IMR-90 (cell line): ENCODE measurements at regions not wholly inside any gene's neighbourhood (a gene's known extent, or its start where the extent isn't known, plus 50 kb on each side); places are given as distances from the start of the nearest gene placed in this dataset.

Experiments used
- ATAC-seq: fragments of 200-7000 bp; cut with Tn5 transposase; 2 replicates; pipeline ENCODE4 v1.9.1; 2020; ENCODE audit warnings: low read depth, mild to moderate bottlenecking, moderate library complexity
- BruUV-seq: library from RNA; stranded (reverse); fragments of 400-500 nt; replicated peaks from 2 replicates; lab custom pipeline; 2021; lab: Mats Ljungman, UMichigan
- CTCF ChIA-PET: fragments of 300-600 bp; formaldehyde crosslinking; extraction: SDS; loops from one replicate; lab custom pipeline; 2021; ENCODE audit warnings: antibody characterized with exemption; lab: Yijun Ruan, JAX
- POLR2A ChIA-PET: fragments of 300-600 bp; sonication (Branson Sonifier 250); formaldehyde crosslinking; loops from one replicate; lab custom pipeline; 2022; ENCODE audit warnings: antibody characterized with exemption; ENCODE audit not compliant: unreplicated experiment; lab: Charles Lee
- DNase-seq: peaks from one replicate; pipeline ENCODE4 v3.0.0; 2013
- H2AFZ ChIP-seq: replicated peaks from 2 replicates; pipeline ENCODE3; 2013; ENCODE audit warnings: low read length, mild to moderate bottlenecking; ENCODE audit not compliant: poor library complexity
- H2AK5ac ChIP-seq: 2 replicates; pipeline ENCODE4 v1.6.1; 2013; ENCODE audit warnings: low read depth, low read length, inconsistent platforms
- H2AK9ac ChIP-seq: replicated peaks from 2 replicates; pipeline ENCODE3; 2013; ENCODE audit warnings: mild to moderate bottlenecking, low read depth, low read length, moderate library complexity; ENCODE audit not compliant: poor library complexity
- H2BK120ac ChIP-seq: 2 replicates; pipeline ENCODE4 v1.6.1; 2013; ENCODE audit warnings: low read depth, low read length, inconsistent platforms
- H2BK15ac ChIP-seq: 3 replicates; pipeline ENCODE4 v1.6.1; 2013; ENCODE audit warnings: low read depth, low read length, inconsistent platforms
- H2BK20ac ChIP-seq: 2 replicates; pipeline ENCODE4 v1.6.1; 2013; ENCODE audit warnings: low read depth, mild to moderate bottlenecking, inconsistent platforms, low read length, moderate library complexity
- H2BK5ac ChIP-seq: 2 replicates; pipeline ENCODE4 v1.6.1; 2013; ENCODE audit warnings: mild to moderate bottlenecking, low read depth, low read length, inconsistent platforms; ENCODE audit not compliant: poor library complexity, severe bottlenecking
- H3K14ac ChIP-seq: replicated peaks from 2 replicates; pipeline ENCODE4 v1.6.1; 2013; ENCODE audit warnings: low read depth, low read length, inconsistent platforms
- H3K18ac ChIP-seq: 2 replicates; pipeline ENCODE4 v1.6.1; 2013; ENCODE audit warnings: low read depth, low read length, control low read depth
- H3K23ac ChIP-seq: 2 replicates; pipeline ENCODE4 v1.6.1; 2013; ENCODE audit warnings: low read depth, low read length, inconsistent platforms
- H3K27ac ChIP-seq: 2 replicates; pipeline ENCODE4 v1.5.1; 2013; ENCODE audit warnings: mild to moderate bottlenecking, control low read depth, low read length; ENCODE audit not compliant: insufficient read depth
- H3K27me3 ChIP-seq: 2 replicates; pipeline ENCODE4 v1.6.1; 2013; ENCODE audit warnings: low read length; ENCODE audit not compliant: control insufficient read depth, insufficient read depth
- H3K36me3 ChIP-seq: 2 replicates; pipeline ENCODE4 v1.6.1; 2013; ENCODE audit warnings: low read length, mixed read lengths; ENCODE audit not compliant: control insufficient read depth, insufficient read depth
- H3K4ac ChIP-seq: 2 replicates; pipeline ENCODE4 v1.6.1; 2013; ENCODE audit warnings: low read depth, low read length, inconsistent platforms
- H3K4me1 ChIP-seq: 2 replicates; pipeline ENCODE4 v1.6.1; 2013; ENCODE audit warnings: low read length, mixed read lengths; ENCODE audit not compliant: control insufficient read depth, insufficient read depth
- H3K4me2 ChIP-seq: 2 replicates; pipeline ENCODE4 v1.6.1; 2013; ENCODE audit warnings: low read depth, mild to moderate bottlenecking, control low read depth, low read length, moderate library complexity
- H3K4me3 ChIP-seq: 2 replicates; pipeline ENCODE4 v1.5.1; 2013; ENCODE audit warnings: low read depth, mild to moderate bottlenecking, control low read depth, low read length, moderate library complexity; ENCODE audit not compliant: insufficient read depth
- H3K56ac ChIP-seq: 2 replicates; pipeline ENCODE4 v1.6.1; 2013; ENCODE audit warnings: low read length, inconsistent platforms; ENCODE audit not compliant: insufficient read depth; ENCODE audit errors: extremely low read depth
- H3K79me1 ChIP-seq, 2 experiments: 2 replicates each; pipeline ENCODE4 v1.6.1; 2013; ENCODE audit warnings: low read length in 2 of 2, inconsistent platforms in 1 of 2, low read depth in 1 of 2
- H3K9ac ChIP-seq: 2 replicates; pipeline ENCODE4 v1.6.1; 2013; ENCODE audit warnings: low read depth, low read length, control low read depth
- H3K9me1 ChIP-seq: 2 replicates; pipeline ENCODE4 v1.6.1; 2013; ENCODE audit warnings: low read length, inconsistent platforms; ENCODE audit not compliant: insufficient read depth
- H3K9me3 ChIP-seq: 2 replicates; pipeline ENCODE4 v1.6.1; 2013; ENCODE audit warnings: low read length; ENCODE audit not compliant: control insufficient read depth, insufficient read depth
- H4K20me1 ChIP-seq: 2 replicates; pipeline ENCODE4 v1.6.1; 2013; ENCODE audit warnings: low read length, inconsistent platforms; ENCODE audit not compliant: insufficient read depth
- H4K5ac ChIP-seq: 2 replicates; pipeline ENCODE4 v1.6.1; 2013; ENCODE audit warnings: mild to moderate bottlenecking, low read depth, low read length, control low read depth
- H4K8ac ChIP-seq, 2 experiments: 2 replicates each; pipeline ENCODE4 v1.6.1; 2013; ENCODE audit warnings: low read depth in 2 of 2, low read length in 2 of 2, control low read depth in 1 of 2, inconsistent platforms in 1 of 2
- H4K91ac ChIP-seq: 2 replicates; pipeline ENCODE4 v1.6.1; 2013; ENCODE audit warnings: low read depth, low read length, inconsistent platforms; ENCODE audit not compliant: insufficient read depth
- BHLHE40 ChIP-seq: fragments of 150-350 bp; IDR thresholded peaks from 2 replicates; pipeline ENCODE4 v1.6.1; 2016; ENCODE audit warnings: mild to moderate bottlenecking, low read depth, low read length
- CEBPB ChIP-seq: IDR thresholded peaks from 2 replicates; pipeline ENCODE4 v1.6.1; 2012; ENCODE audit warnings: low read depth, low read length, improper control_type of control experiment
- CHD1 ChIP-seq: IDR thresholded peaks from 2 replicates; pipeline ENCODE4 v1.6.1; 2012; ENCODE audit warnings: low read depth, low read length, improper control_type of control experiment
- CTCF ChIP-seq: conservative IDR thresholded peaks from 2 replicates; pipeline ENCODE4 v1.5.1; 2012; ENCODE audit warnings: mild to moderate bottlenecking, low read depth, low read length, improper control_type of control experiment
- ELK1 ChIP-seq: fragments of 150-350 bp; IDR thresholded peaks from 2 replicates; pipeline ENCODE4 v1.6.1; 2016; ENCODE audit warnings: low read depth, mild to moderate bottlenecking, low read length, moderate library complexity, borderline replicate concordance
- FOS ChIP-seq: fragments of 150-350 bp; IDR thresholded peaks from 2 replicates; pipeline ENCODE4 v1.6.1; 2016; ENCODE audit warnings: low read depth, low read length
- MAFK ChIP-seq: IDR thresholded peaks from 2 replicates; pipeline ENCODE4 v1.6.1; 2012; ENCODE audit warnings: low read depth, low read length, improper control_type of control experiment
- MAZ ChIP-seq: IDR thresholded peaks from 2 replicates; pipeline ENCODE4 v1.6.1; 2012; ENCODE audit warnings: low read depth, mild to moderate bottlenecking, low read length, improper control_type of control experiment, moderate library complexity, borderline replicate concordance
- MXI1 ChIP-seq: IDR thresholded peaks from 2 replicates; pipeline ENCODE4 v1.6.1; 2012; ENCODE audit warnings: low read depth, mild to moderate bottlenecking, low read length, moderate library complexity, borderline replicate concordance
- NFE2L2 ChIP-seq: fragments of 150-350 bp; IDR thresholded peaks from 2 replicates; pipeline ENCODE4 v1.6.1; 2016; ENCODE audit warnings: low read depth, mild to moderate bottlenecking, low read length
- POLR2A ChIP-seq: IDR thresholded peaks from 2 replicates; pipeline ENCODE4 v1.6.1; 2012; ENCODE audit warnings: mild to moderate bottlenecking, low read depth, low read length
- RAD21 ChIP-seq: IDR thresholded peaks from 2 replicates; pipeline ENCODE4 v1.6.1; 2012; ENCODE audit warnings: low read length, improper control_type of control experiment
- RCOR1 ChIP-seq: IDR thresholded peaks from 2 replicates; pipeline ENCODE4 v1.6.1; 2012; ENCODE audit warnings: mild to moderate bottlenecking, low read length, improper control_type of control experiment; ENCODE audit not compliant: insufficient replicate concordance
- RFX5 ChIP-seq: IDR thresholded peaks from 2 replicates; pipeline ENCODE4 v1.8.0; 2012; ENCODE audit warnings: low read depth, mild to moderate bottlenecking, low read length, moderate library complexity
- SMC3 ChIP-seq: fragments of 150-350 bp; IDR thresholded peaks from 2 replicates; pipeline ENCODE4 v1.6.1; 2016; ENCODE audit warnings: low read depth, mild to moderate bottlenecking, antibody characterized with exemption, low read length, moderate library complexity
- USF2 ChIP-seq: fragments of 150-350 bp; IDR thresholded peaks from 2 replicates; pipeline ENCODE4 v1.6.1; 2017; ENCODE audit warnings: mild to moderate bottlenecking, antibody characterized with exemption, low read length, low read depth
- WGBS, 2 experiments: methylation state at CpG; one replicate each; pipeline versions ENCODE4 v1.1.5 to v1.1.7; 2013; ENCODE audit warnings: missing lambda C conversion rate in 2 of 2; ENCODE audit not compliant: insufficient read length in 1 of 2; ENCODE audit errors: extremely low coverage in 2 of 2; 5-methylcytosine and 5-hydroxymethylcytosine counted together
- dilution Hi-C: fragments of 300-500 bp; cut with HindIII; formaldehyde crosslinking; loops from one replicate; pipeline ENCODE4 v1.14.3; 2018; ENCODE audit warnings: low sequenced_read_pairs; ENCODE audit not compliant: unreplicated experiment
- in situ Hi-C: fragments of 300-500 bp; cut with MboI; formaldehyde crosslinking; loops from 3 replicates; pipeline ENCODE4 v1.14.3; 2019; ENCODE audit warnings: low sequenced_read_pairs, inconsistent platforms, mixed read lengths
- intact Hi-C: fragments of 100-400 bp; cut with micrococcal nuclease; formaldehyde crosslinking; loops from 2 replicates; pipeline ENCODE4 v1.10.0; 2022

- dilution Hi-C loops = no loop called here
Observed at GRCh38 chr2:11975373-11975772, 228.9 kb downstream of the LPIN1 start.

More at GRCh38 chr2:11975373-11975772, 228.9 kb downstream of the LPIN1 start:
- no peak overlapping the region for H2AFZ ChIP-seq
- no peak overlapping the region for H2BK20ac ChIP-seq
- H2BK120ac ChIP-seq = no peak overlapping the region
- H3K18ac ChIP-seq = no peak overlapping the region
- no peaks in the 10 kb centered on the region for H3K36me3 ChIP-seq
- H3K79me1 ChIP-seq = no peaks in the 10 kb centered on the region
- no peak overlapping the region for H3K9ac ChIP-seq
- no peak overlapping the region for H2AK5ac ChIP-seq
- no peak overlapping the region for H3K4me2 ChIP-seq
- H4K5ac ChIP-seq = no peak overlapping the region
- in situ Hi-C loops (no loop called here), intact Hi-C loops (no loop called here)
- no peak overlapping the region for H3K27ac ChIP-seq
- H3K14ac ChIP-seq = no peak overlapping the region
- no peak overlapping the region for H3K4ac ChIP-seq
- H3K23ac ChIP-seq = no peak overlapping the region
- no peak overlapping the region for H3K56ac ChIP-seq
- H2BK5ac ChIP-seq = no peak overlapping the region
- H3K4me3 ChIP-seq = no peak overlapping the region
- H3K9me1 ChIP-seq = no peaks in the 10 kb centered on the region
- BruUV-seq = no TSS peak
- ATAC-seq = no peak
- H4K91ac ChIP-seq = no peak overlapping the region
- H2BK15ac ChIP-seq = no peak overlapping the region
- CTCF ChIA-PET = interaction anchor here (1.2 kb wide), 1 partner anchor 14 kb away, joined by 3 read pairs; no protein-coding TSS in a partner anchor
- H3K27me3 ChIP-seq = peaks cover 1% of the 10 kb centered on the region; the same call in 1 of the 2 replicates
- no peaks in the 10 kb centered on the region for H4K20me1 ChIP-seq
- peaks cover 13% of the 10 kb centered on the region for H3K9me3 ChIP-seq
- WGBS, 2 experiments = no CpG with 5 or more reads among the region's 1 CpG
- TF ChIP-seq NFE2L2 = no peak
- no peak for TF ChIP-seq FOS
- TF ChIP-seq MXI1 = no peak
- no peak for TF ChIP-seq CHD1
- TF ChIP-seq CEBPB = no peak
- no peak for TF ChIP-seq POLR2A
- TF ChIP-seq MAFK = no peak
- TF ChIP-seq USF2 = no peak
- TF ChIP-seq CTCF = no peak
- TF ChIP-seq RFX5 = no peak
- no peak for TF ChIP-seq SMC3
- TF ChIP-seq RCOR1 = no peak
- no peak for TF ChIP-seq BHLHE40
- TF ChIP-seq ELK1 = no peak
- no peak for TF ChIP-seq RAD21
- TF ChIP-seq MAZ = no peak
- H3K4me1 ChIP-seq = no peaks in the 10 kb centered on the region
- no peak overlapping the region for H2AK9ac ChIP-seq
- POLR2A ChIA-PET = no interaction called here
- DNase-seq = no peak
- no peak overlapping the region for H4K8ac ChIP-seq
